ENCODE measurements at regions not wholly inside any gene's neighbourhood (a gene's known extent, or its start where the extent isn't known, plus 50 kb on each side); places are given as distances from the start of the nearest gene placed in this dataset. TPM values are rescaled to one million over a fixed set of nuclear protein-coding genes. Genes with fewer than 3 reads are reported as not detected.

DNA sequence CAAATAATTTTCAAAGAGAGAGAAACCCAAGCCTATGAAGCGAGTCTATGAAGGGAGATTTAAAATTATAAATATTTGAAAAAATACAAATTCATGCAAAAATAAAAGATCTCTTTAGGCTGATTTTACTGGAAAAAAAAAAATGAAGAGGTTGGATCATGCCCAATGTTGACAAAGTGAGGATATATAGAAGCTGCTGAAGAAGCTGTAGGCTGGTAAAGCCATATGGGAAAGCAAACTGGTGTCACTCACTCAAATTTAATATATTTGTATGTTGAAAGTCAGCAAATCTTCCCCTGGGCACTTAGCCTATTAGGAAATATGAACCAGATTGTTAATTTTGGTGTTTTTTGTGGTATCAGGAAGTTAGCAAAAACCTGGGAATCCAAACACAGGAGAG lies 61.8 kb upstream of the BCHE start:
- no peak for DNase-seq

DNA sequence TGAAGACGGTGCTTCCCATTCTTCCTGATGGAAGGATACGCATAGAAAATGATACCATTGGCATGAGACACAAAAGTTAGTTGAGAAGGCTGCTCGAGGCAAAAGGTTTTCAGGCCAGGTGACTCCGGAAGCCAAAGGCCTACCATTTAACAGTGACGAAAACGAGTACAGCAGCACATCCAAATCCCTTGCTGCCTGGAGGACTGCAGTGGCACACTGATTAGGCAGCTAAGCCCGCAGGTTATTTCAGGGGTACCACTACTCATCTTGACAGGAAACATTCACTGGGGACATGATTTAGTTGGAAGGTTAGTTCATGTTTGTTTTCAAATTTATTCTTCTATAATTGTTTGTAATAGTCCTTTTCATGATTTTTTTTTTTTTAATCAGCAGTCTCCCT lies 59.9 kb upstream of the BCHE start:
- DNase-seq = no peak

DNA sequence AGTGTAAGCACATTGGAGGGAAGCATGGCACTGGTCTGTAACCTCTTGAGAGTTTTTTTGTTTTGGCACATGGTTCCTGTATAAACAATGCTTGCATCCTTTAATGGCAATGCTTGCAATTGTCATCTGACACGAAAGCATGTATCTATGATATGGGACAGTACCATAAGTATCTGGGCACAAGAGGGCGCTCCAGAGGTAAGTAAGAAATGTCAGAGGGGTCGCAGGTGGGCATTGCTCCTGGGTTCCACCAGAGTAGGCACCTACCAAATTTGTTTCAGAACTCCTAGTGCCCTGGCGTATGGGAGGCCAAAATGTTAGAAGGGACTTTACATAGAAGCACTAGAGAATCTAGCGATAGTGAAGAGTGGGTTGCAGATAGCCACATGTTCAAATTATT lies 58.7 kb upstream of the BCHE start:
- no peak for DNase-seq

DNA sequence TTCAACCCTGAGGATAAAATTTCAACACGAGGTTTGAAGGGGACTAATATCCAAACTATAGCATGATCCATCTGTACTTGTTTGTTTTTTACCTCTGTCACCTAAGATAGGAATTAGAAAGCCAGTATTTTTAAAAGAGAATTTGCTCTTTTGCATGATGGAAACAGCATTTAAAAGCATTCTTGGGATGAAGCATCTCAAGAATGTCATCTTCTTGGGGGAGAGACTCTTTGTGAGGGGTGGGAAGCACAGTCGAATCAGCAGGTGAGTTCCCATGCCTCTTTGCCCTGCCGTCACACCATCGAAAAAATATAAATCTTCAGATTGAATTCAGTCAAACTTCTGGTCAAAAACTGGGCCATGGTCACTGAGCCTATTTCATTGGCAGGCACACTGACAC lies 55.3 kb upstream of the BCHE start:
- no peak for DNase-seq

Small RNA genes lying in the stretch of these regions (small RNA-seq; reads per million reads assigned to genes)
- gene AC069439.1 (ENCODE audit: low replicate concordance) (not detected), gene AC072046.1 (ENCODE audit: low replicate concordance) (not detected), gene AC072046.2 (ENCODE audit: low replicate concordance) (not detected), gene MTND4LP10 (ENCODE audit: low replicate concordance) (not detected), gene RN7SKP298 (ENCODE audit: low replicate concordance) (not detected)
